GM21786 (cell line): ENCODE measurements at regions not wholly inside any gene's neighbourhood (a gene's known extent, or its start where the extent isn't known, plus 50 kb on each side); places are given as distances from the start of the nearest gene placed in this dataset.

ENCODE experiments used
- ATAC-seq: cut with Tn5 transposase; IDR thresholded peaks from one replicate; pipeline ENCODE4 v1.9.1; 2021; ENCODE audit not compliant: unreplicated experiment

DNA sequence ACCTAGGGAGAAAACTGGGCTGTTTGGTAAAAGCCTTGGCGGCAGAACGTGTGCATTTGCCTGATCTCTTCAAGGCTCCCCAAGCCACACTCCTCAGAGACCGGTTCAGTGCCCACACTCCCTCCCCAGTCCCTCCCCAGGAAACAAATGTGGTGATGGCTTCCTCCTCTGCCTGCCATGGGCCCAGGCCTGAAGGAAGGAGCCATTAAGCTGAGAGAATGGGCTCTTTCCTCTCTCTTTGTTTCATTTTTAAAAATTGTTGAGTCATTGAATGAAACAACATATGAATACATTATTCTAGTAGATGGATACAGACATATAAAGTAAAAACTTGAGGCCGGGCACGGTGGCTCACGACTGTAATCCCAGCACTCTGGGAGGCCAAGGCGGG, 50.6 kb upstream of the YWHAQ start:
- ATAC-seq = no peak

DNA sequence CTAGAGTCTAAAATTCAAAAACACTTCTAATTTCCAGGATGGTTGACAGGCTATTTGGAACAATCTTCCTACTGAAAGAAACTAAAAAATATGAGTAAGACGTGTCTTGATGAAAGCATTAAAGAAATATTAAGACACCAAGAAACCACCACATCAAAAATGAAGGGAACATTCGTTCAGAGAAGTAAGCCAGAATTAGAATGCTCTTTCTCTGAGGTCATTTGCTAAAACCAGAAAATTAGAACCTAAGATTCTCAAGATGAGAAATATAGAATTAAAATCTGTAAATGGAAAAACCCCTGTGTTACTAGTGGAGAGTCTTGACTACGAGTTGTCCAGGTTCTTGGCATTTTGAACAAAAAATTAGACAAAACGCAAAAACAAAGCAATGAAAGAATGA, 54.8 kb upstream of the YWHAQ start:
- ATAC-seq = no peak

DNA sequence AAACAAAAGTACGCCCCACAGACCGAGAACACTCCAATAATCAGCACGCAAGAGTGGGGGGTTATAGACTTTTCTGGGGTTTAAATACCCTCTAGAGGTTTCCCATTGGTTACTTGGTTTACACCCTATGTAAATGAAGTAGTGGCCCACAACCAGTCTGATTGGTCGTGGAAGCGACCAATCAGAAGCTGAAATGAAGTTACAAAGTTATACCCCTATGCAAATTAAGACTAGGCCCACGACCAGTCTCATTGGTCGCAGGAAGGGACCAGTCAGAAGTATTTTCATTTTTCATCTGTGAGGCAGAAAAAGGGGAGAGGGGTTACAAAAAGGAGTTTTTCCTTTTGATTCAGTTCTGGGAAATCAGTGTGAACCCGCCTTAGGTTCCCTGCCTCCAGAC, 55.3 kb upstream of the YWHAQ start:
- no peak for ATAC-seq

DNA sequence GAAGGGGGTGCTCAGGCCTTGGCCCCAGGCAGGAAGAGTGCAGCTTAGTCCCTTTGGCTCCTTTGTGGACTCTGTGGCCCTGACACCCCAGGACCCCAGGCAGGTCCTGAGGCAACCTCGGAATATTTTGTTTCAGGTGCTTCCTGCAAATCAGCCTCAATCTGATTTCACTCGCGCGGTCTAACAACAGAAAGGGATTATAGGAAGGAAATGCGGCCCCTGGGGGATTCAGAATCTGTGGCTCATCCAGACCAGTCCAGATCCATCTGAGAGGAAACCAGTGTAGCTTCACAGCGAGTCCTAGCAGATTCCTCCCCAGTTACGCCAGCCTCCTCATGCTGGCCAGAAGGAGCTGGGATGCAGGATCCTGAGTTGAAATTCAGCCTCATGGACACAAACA, 59.5 kb upstream of the YWHAQ start:
- ATAC-seq = no peak

DNA sequence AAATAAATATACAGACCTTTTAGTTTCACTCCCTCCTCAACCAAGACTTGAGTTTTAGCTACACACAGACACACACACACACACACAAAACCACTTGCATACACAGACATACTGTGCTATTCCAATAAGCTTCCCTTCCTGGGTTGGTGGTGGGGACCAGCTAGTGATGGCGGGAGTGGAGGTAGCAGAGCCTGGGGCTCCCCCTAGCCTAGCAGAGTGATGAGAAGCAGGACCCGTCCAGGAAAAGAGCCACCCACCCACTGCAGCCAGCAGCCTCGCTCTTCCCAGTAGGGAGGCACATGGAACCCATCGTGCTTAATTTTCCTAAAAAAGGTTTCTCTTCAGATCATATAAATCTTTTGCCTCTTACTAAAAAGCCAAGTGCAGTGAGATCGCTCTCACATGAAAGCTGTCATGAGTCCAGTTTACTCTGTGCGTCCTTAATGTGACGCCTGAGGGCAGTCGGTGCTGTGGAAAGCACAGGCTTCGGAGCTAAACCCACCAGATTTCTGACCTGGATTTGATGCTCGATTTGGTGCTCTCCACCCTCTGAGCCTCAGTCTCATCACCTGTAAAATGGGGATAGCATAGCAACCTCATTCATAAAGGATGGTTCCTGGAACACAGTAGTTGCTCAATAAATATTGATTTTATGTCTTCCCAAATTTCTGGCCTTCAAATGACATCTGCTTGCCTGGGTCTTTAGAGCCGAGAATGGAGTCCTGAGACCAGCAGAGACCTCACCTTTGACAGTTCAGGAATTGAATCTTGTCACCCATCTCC, 60.1 kb upstream of the YWHAQ start:
- ATAC-seq = no peak

DNA sequence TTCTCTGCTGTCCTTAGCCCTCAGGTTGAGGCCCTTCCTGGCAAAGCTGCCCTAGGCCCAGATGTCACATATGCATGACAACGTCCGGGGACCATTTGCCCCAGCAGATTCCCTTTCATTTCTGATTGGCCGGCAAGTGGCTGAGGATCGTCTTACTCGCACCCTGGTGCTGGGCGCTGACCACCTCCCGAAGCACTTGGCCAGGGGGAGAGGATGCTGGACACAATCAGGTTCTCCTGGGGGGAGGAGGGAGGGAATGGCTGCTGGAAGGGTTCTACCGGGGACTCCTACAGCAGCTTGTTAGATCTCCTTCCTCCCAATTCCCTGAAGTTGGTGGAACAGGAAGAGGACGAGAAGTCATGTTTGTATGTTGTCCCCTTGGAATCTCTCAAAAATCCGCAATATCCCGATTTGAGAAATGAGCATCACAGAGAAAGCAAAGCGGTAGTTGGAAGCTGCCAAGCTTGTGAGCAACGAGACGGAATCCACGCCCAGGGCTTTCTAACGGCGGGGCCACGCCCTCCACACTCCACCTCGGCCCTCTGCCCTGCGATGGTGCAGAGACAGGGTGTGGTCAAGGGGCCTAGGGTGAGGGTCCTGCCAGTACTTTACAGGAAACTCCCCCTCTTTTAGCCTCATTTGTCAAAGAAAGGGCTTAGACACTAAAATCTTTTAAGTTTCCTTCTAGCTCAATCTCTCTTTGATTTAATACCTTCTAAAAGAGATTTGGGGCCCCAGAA, 61.8 kb upstream of the YWHAQ start:
- peak; percentile 24 for ATAC-seq

DNA sequence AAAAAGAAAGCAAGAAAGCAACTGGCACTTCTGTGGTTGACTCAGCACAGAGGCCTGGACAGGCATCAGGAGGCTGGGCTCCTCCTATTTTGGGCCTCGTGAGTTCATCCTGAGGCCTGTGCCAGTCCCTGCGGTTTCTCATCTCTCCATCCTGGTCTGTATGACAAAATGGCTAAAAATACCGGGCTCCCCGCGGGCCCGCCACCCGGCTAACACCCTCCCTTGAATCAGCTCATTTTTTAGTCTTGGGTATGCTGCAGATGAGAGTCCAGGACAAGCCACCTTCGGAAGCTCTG, 62.3 kb upstream of the YWHAQ start:
- ATAC-seq = peak; percentile 45

DNA sequence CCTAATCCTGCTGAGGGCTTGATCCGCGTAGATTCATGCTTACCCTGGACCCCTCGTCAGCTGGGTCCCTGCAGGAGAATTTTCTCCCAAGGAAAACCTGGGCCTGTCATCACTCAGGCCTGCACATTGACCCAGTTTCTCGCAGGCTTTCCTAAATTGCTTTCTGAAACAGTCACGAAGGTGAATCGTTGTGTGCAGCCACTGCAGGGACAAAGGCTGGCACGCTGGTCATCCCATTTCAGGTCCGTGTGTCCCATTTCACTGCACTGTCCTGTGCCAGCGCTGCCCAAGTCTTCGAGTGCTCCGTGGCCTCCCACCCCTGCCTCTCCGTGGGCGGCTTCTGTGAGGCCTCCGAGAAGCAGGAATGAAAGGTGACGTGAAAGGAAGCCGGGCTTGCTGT, 62.8 kb upstream of the YWHAQ start:
- no peak for ATAC-seq

DNA sequence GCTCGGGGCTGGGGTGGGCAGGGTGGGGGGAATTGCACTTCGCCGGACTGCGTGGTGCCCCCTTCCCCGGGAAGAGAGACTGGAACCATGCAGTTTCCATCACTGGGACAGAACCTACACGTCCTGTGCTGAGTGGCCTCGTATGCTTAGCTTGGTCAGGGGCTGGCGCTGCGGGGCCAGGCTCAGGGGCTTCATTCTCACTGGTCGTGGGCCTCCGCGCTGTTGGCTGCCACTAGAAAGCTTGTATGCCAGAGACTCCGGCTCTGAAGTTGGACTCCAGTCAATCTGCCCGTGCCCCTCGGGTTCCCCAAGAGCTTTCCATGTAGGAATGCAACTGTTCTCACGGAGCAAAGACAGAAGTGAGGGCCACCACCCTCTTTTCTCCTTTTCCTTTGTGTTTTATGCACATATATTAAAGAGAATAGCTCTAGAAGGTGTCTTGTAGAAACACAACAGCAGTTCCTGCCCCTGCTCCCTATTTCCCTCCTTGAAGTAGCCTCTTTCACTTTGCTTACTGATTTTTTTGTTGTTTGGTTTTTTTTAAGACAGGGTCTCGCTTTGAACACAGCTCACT, 64.0 kb upstream of the YWHAQ start:
- no peak for ATAC-seq

DNA sequence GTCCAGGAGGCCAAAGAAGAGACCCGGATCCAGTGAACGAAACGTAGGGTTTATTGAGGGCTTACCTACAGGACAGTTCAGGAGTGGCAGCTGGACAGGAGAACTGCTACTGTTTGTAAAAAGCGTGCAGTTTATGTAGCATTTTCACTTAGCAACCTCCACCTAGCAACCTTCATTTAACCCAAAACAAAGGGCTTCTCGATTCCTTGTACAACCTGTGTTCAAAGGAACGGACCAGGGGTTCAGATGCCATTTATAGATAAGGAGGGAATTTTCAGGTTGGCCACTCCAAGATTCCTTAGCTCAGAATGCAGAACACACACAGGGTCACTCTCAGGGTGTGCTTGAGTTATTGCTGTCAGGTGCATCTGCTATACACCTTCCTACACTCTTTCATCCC, 65.1 kb upstream of the YWHAQ start:
- ATAC-seq = no peak

DNA sequence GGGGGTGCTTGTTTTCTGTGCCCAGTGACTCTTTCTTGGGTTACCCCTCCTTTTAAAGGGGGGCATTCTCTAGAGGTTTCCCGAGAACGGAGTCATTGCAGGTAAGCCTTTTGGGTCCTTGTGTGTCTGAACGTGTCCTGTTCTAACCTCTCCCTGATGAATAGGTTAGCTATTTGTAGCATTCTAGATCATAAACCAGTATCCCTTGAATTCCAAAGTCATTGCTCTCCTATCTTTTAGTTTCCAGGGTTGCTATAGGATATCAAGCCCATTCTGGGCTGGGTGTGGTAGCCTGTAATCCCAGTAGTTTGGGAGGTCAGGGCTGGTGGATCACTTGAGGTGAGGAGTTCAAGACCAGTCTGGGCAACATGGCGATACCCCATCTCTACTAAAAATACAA, 65.9 kb upstream of the YWHAQ start:
- ATAC-seq = no peak

DNA sequence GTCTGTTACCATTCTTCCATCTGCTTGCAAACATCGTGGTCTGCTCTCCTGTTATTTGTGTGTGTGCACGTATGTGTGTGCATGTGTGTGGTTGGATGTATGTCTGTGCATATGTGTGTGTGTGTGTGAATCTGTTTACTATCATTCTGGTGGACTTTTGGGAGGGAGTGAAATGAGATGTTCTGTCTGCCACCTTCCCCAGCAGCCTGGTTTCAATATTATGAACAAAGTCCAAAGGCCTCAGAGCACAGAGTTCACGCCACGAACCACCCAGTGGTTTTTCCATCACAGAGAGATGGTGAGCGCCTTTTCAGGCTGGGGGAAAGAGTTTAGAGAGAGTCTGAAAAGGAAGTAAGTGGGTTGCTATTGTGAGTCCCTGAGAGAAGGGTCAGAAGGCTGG, 67.1 kb upstream of the YWHAQ start:
- no peak for ATAC-seq

DNA sequence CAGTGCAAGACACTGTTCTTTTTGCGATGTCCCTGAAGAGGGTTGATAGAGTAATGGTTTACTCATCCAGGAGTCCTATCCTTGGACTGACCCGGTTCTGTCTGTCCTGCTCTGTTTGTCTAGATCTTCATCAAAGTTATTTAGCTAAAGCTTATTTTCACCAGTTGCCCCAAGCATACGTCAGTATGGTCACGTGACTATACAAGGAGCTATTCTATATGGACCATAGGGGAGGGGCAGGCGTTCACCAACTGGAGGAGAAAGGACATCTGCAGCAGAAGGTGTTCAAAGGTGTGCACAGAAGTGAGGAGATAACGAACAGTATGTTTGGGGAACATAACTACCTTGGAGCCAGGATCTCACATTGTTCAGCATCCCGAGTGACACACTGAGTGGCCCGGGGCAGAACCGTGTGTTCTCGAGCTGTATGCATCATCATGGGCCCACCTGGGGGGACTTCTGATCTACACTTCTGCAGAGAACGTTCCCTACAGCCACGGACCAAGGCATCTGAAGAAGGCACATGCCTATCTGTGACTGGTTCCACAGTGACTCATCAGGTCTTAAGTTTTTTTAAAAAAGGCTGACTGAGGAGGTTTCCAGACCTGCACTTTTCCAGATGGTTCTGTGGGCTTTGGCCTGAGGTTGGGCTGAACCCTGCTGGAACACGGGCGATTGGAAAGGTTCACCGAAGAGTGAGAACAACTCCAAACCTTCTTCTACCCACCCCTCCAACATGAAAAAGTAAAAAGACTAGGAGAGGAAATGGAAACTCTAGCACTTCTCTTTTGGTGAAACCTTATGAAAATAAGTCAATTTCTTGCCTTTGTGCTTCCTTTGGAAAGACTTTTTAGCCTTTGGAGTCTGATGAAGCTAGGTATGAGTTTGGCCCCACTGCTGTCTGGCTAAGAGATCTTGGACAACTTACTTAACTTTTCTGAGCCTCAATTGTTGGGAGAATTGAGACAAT, 68.6 kb upstream of the YWHAQ start:
- no peak for ATAC-seq

DNA sequence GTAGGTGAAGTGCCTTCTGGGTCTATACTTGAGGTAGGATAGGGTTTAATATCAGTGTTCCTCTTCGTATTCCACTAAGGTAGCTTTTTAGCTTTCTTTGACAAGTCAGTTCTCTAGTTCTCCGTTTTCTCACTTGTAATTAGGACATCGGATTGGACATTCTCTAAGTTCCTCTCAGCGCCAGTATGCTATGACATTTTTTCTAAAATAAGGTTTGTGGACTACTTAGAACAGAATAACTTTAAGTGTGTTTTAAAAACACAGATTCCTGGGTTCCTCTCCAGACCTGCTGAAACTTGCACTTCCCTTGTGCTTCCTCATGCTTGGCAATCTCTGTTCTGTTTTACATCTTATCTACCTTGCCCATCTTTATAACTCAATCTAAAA, 69.3 kb upstream of the YWHAQ start:
- ATAC-seq = no peak

DNA sequence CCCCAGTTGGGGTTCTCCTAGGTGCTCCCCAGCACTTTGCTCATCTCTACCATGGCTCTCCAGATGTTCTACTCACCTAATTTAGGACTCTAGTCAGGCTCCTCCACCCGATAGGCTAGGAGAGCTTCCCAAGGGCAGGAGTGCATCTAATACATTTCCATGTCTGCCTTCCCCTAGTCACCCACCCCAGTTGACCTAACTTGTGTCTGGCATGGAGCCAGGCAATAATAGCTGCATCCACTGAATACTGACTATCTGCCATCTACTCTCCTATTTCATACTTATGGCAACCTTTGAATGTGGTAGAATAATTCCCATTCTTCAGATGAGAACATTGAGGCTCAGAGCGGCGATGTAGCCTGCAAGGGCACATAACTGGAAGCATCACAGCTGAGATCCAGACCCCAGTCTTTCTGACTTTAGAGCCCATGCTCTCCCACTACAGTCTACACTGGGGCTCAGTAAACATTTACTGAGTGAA, 71.8 kb upstream of the YWHAQ start:
- ATAC-seq = no peak

DNA sequence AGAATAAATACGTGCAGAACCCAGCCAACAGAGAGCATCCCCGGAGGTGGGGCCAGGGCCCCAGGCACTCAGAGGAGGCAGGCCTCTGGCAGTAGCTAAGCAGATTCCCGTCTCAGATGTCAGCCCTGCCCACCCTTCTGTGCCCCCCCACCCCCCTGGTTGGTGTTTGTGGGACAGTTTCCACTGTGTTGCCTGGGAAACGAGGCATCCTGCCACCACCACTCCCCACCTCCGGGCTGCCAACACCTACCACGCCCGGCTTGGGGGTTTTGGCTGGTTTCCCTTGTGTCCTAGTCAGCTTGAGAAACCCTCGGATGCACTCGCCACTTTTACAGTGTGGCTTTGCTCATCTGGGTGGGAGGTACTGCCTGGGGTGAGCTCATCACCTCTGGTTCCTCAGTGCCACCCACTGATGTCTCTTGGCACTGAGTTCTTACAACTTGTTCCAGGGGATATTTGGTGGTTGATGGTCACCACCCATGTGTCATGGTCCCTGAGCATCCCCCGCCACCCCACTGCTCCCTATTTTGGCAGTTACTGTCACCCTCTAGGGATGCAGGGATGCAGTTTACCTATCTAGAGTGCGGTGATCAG, 72.4 kb upstream of the YWHAQ start:
- ATAC-seq = no peak

DNA sequence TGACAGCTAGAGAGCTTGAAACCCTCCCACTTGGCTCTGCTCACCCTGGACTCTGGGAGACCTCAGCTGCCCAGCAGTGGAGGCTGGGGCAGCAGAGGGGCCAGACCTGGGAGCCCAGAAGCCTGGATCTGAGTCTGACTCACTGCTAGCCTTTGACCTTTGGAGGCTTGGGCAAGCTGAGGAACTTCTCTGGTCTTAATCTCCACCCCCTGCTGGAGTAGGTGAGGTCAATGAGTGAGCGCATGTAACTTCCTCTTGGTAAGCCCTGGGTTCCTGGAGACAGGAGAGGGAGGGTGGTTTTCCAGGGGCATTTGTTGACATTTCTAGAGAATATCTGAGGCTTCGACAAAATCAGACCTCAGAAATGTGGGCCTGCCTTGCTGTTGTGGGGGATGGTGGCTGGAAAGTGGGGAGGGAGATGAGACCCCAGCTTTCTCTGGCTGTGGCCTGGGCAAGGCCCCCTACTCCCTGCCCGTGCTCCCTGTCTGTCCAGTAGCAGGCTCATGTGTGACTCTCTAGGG, 73.0 kb upstream of the YWHAQ start:
- no peak for ATAC-seq

DNA sequence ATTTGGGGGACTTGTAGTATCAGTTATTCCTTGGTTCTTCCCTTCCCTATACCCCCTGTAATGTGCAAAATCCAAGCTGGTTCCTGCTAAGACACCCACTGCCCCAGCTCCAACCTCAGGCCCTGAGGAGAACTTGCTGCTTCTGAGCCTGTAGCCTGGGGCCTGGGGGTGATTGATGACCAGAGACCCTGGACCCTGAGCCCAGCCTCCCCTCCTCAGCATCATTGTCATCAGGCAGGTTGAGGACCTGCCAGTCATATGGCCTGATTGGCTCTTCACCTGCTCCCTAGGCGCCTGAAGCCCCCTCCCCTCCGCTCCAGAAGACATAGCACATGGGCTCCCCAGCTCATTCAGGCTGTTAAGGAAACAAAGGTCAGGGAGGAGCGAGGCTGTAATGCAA, 73.8 kb upstream of the YWHAQ start:
- ATAC-seq = no peak

DNA sequence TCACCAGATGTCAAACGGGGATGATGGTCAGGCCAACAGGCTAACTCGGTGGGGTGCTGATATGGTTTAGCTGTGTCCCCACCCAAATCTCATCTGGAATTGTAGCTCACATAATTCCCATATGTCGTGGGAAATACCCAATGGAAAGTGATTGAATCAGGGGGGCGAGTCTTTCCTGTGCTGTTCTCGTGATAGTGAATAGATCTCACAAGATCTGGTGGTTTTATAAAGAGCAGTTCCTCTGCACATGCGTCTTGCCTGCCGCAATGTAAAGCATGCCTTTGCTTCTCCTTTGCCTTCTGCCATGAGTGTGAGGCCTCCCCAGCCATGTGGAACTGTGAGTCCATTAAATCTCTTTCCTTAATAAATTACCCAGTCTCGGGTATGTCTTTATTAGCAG, 74.4 kb upstream of the YWHAQ start:
- no peak for ATAC-seq

DNA sequence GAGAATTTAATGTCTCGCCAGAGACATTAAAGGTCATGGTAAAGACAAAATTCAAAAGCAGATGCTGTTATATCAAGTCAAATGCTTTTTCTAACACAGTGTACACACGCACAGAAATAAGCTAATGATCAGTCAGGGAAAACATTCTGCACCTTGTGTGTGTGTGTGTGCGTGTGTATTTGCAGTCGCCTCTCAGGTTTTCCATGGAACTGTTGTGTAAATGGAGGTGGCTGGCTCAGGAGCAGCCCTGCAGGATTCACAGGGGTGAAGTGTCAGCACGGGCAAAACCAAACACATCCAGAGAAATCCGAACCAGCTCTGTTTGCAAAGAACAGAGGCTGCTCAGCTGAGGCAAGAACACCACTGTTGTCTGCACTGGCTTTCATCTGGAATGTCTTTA, 76.2 kb upstream of the YWHAQ start:
- no peak for ATAC-seq
